Lower leg skin (tissue), 3 donors: ENCODE measurements at regions not wholly inside any gene's neighbourhood (a gene's known extent, or its start where the extent isn't known, plus 50 kb on each side); places are given as distances from the start of the nearest gene placed in this dataset.

Source experiments
- POLR2A ChIP-seq, 2 donors: fragments of 450-650 bp; IDR thresholded peaks; one replicate each; pipeline ENCODE4 v1.6.1; 2016 to 2017; ENCODE audit warnings: antibody characterized with exemption in 2 of 2, mild to moderate bottlenecking in 1 of 2, moderate library complexity in 1 of 2
- TF ChIP-seq, protein P1 (sequence below), 3 donors: fragments of 450-650 bp; IDR thresholded peaks; one replicate each; pipeline ENCODE4 v1.5.1; 2016; ENCODE audit warnings: antibody characterized with exemption in 3 of 3, mild to moderate bottlenecking in 3 of 3, moderate library complexity in 2 of 3

DNA sequence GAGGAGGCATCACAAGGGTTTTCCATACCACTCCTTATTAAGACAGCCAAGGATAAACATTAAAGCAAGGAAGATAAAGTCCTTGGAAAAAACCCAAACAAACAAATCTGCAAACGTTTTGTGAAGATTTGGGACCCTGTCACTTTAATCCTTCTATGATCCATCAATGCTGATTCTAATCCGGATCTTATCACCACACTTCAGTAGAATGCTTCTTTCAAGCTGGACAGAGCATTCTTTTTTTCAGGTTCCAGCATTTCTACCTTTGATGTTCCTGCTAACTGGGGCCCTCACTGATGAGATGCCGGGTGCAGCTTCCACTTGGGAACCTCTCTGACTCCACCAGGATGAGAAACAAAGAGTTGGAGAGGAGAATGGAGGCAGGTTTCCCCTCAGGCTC, 132.8 kb upstream of the SHB start:
- TF ChIP-seq, protein P1, sequence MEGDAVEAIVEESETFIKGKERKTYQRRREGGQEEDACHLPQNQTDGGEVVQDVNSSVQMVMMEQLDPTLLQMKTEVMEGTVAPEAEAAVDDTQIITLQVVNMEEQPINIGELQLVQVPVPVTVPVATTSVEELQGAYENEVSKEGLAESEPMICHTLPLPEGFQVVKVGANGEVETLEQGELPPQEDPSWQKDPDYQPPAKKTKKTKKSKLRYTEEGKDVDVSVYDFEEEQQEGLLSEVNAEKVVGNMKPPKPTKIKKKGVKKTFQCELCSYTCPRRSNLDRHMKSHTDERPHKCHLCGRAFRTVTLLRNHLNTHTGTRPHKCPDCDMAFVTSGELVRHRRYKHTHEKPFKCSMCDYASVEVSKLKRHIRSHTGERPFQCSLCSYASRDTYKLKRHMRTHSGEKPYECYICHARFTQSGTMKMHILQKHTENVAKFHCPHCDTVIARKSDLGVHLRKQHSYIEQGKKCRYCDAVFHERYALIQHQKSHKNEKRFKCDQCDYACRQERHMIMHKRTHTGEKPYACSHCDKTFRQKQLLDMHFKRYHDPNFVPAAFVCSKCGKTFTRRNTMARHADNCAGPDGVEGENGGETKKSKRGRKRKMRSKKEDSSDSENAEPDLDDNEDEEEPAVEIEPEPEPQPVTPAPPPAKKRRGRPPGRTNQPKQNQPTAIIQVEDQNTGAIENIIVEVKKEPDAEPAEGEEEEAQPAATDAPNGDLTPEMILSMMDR (IDR thresholded peaks at IDR 0.05), result no peak
- TF ChIP-seq POLR2A (IDR thresholded peaks at IDR 0.05), result no peak
